PC-3 (cell line): ENCODE measurements at regions not wholly inside any gene's neighbourhood (a gene's known extent, or its start where the extent isn't known, plus 50 kb on each side); places are given as distances from the start of the nearest gene placed in this dataset.

Experiments
- CTCF ChIP-seq: fragments of 300-600 bp; sonication (generic); conservative IDR thresholded peaks from 2 replicates; pipeline ENCODE4 v1.5.1; 2017; ENCODE audit warnings: antibody characterized with exemption, low read depth, mild to moderate bottlenecking, low read length
- EZH2 ChIP-seq: fragments of 300-600 bp; sonication (generic); IDR thresholded peaks from one replicate; pipeline ENCODE4 v1.6.1; 2017; ENCODE audit warnings: antibody characterized with exemption, mild to moderate bottlenecking, low read length; ENCODE audit not compliant: unreplicated experiment

- TF ChIP-seq EZH2 (no peak), CTCF (no peak)
Observed at GRCh38 chr14:95424529-95424928, 91.9 kb downstream of the SYNE3 start.
